ENCODE measurements at regions not wholly inside any gene's neighbourhood (a gene's known extent, or its start where the extent isn't known, plus 50 kb on each side); places are given as distances from the start of the nearest gene placed in this dataset.

- DNase-seq (ENCODE audit: low read depth, low spot score) = no peak
These were observed 1154.0 kb downstream of the IGSF11 start for GRCh38 chr3:117880638-117881037.

DNA sequence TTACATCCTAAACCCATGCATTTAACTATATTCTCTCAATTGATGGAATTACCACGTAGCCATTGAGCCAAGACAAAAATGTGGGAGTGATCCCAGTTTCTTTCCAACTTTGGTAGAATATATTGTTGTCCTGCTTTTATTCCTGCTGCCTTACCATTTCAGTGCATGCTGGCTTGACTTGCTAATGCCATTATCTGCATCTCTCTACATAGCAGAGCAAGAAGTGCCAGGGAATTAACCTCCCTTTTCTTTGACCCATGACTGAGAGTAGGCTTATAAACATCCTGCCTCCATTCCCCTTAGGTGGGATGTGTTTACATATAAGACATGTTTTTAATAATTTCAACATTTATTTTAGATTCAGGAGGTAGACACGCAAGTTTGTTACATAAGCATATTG, 1153.4 kb downstream of the IGSF11 start:
- no peak for DNase-seq (ENCODE audit: low read depth, low spot score)

DNA sequence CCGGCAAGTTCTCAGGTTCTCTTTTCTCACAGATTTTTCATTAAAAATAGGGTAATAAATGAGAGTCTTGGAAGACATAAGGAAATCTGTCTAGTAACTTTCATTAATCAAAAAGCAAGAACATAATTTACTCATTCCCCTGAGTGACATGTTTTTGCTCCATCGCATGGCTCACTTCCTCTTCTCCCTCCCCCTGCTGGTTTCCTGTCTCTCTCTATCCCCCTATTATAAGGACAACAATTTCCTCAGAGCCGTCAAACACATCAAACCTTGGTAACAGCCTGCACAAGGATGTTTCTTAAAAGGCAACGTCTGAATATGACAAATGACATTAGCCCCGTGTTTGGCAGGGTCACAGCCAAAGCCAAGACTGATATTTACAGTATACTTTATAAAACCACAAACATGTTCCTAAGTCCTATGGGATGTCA, 1149.6 kb downstream of the IGSF11 start:
- no peak for DNase-seq (ENCODE audit: low read depth, low spot score)

GRCh38 chr3:117886147-117886546, 1148.5 kb downstream of the IGSF11 start:
- DNase-seq (ENCODE audit: low read depth, low spot score) = no peak

- no peak for DNase-seq (ENCODE audit: low read depth, low spot score)
These were observed 1147.6 kb downstream of the IGSF11 start for GRCh38 chr3:117887031-117887430.

GRCh38 chr3:117887901-117888300, 1146.7 kb downstream of the IGSF11 start:
- DNase-seq (ENCODE audit: low read depth, low spot score) = no peak

DNA sequence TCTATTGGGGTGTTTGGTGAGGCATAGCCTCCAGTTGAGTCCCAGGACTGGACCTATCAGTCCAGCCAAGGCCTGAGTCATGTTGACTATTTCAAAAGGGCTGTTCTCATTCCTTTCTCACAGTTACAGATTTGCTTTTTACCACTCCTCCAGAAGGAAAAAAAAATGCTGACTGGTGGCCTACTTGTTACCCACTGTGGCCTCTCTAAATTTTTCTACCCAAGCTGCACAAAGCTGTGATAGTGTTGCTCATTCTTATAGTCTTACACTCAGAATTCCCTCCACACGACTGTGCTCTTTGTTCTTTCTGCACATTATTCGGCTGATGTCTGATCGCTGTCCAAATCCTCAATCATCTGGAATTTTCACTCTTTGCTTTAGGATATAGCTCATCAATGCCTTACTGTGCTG, 1142.2 kb downstream of the IGSF11 start:
- DNase-seq (ENCODE audit: low read depth, low spot score) = no peak

- no peak for DNase-seq (ENCODE audit: low read depth, low spot score)
These were observed 1141.6 kb downstream of the IGSF11 start for GRCh38 chr3:117893001-117893400.

GRCh38 chr3:117893638-117894037, 1141.0 kb downstream of the IGSF11 start:
- no peak for DNase-seq (ENCODE audit: low read depth, low spot score)

- no peak for DNase-seq (ENCODE audit: low read depth, low spot score)
These were observed 1135.7 kb downstream of the IGSF11 start for GRCh38 chr3:117898722-117899522.

- DNase-seq (ENCODE audit: low read depth, low spot score) = no peak
These were observed 1131.4 kb downstream of the IGSF11 start for GRCh38 chr3:117903226-117903625.

DNA sequence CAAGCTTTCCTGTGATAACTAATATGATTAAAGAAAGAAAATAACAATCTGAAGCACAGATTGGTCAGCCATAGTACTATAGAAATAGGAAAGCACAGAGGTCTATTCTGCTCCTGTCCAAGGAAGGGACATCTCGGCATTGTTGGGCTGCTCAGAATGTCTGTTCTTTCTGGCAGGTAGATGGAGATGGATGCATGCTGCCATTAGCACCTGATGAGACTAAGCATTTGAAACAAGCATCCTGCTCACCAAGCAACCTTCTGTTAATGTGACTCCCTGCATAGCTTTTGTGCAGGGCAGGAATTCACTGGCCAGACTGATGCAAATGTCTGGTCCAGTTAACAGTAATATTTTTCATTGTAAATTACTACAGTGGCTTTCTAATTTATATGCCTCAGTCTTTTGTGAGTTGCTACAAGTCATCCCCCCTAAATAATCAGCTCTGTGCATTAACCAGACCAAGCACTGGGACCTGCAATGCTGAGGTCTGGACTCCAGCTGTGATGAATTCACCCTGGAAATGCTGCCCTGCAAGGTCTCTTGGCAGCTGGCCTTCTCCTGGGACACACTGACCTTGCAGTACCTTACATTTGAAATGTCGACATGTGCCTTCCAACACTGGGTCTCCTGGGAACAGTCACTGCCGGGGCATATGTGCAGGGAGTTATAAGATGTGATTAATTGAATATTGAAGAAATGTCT, 1123.7 kb downstream of the IGSF11 start:
- no peak for DNase-seq (ENCODE audit: low read depth, low spot score)

DNA sequence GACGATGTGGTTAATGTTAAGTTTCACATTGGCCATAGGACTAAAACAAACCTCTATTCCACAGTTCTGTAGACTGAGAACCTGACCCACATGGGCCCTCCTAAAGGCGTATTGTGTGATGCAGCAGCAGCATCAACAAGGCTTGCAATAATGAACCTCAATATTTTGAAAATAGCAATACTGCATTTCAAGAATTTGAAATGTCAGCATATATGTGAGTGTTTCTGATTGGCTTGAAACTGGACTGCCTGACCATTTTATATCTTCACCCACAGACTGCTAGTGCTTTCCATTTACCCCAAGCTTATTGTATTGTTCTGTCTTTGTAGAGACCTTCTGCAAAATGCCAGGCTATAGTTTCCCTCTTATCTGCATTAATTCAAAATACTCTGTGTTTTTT, 1122.3 kb downstream of the IGSF11 start:
- no peak for DNase-seq (ENCODE audit: low read depth, low spot score)

GRCh38 chr3:117914540-117915100, 1120.0 kb downstream of the IGSF11 start:
- DNase-seq (ENCODE audit: low read depth, low spot score) = no peak

DNA sequence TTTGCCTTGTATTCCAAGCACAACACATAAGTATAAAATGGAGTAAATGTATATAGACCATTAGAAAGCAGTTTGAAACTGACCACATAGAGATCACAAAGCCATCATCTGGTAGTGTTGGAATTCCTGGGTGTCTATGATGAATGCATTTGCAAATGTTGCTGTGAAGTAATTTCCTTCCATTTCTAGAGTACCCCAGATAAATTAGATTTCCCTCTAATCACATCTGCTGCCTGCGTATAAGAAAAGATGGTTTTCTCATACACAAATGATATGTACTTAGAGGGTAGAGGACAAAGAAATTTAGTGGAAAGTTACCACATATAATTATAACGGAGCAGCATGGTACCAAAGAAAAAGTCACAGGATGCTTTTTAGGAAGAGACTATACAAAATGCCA, 1117.8 kb downstream of the IGSF11 start:
- DNase-seq (ENCODE audit: low read depth, low spot score) = no peak

DNA sequence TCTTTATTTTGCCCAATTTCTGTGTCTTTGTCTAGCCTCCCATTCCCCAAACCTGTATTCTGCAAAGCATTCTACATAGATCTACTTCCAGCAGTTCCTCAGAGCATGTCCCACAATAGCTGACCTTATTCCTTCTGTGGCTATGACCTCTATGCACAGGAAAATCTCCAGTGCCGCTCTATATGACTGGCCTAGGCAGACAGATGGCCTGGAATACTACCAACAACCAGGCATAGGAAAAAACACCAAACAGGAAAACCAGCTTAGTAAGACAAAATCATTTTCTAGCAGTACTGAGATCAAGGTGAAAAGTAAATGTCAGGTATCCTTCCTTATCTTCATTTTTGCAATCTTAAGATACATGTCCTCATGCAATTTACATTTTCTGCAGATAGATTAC, 1115.0 kb downstream of the IGSF11 start:
- no peak for DNase-seq (ENCODE audit: low read depth, low spot score)

GRCh38 chr3:117920253-117920898, 1114.3 kb downstream of the IGSF11 start:
- no peak for DNase-seq (ENCODE audit: low read depth, low spot score)

- no peak for DNase-seq (ENCODE audit: low read depth, low spot score)
These were observed 1113.2 kb downstream of the IGSF11 start for GRCh38 chr3:117921411-117921810.

- no peak for DNase-seq (ENCODE audit: low read depth, low spot score)
These were observed 1112.6 kb downstream of the IGSF11 start for GRCh38 chr3:117922039-117922438.

GRCh38 chr3:117926819-117927218, 1107.8 kb downstream of the IGSF11 start:
- no peak for DNase-seq (ENCODE audit: low read depth, low spot score)

DNA sequence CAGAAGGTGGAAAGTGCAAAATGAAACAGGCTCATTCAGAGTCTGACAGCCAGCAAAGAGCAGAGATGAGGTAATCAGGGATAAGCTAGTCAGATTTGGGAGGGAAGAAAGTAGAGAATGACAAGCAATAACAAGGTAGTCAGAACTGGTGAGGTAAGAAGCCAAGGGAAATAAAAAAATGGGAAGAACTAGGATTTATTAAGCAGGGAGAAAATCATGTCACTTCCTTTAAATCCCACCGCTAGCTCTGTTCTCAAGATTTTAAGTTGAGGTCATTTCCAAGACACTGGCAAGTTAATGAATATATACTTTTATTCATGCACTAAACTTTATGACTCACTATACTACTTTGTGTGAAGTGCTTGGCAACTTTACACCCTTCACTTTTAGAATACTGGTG, 1106.8 kb downstream of the IGSF11 start:
- no peak for DNase-seq (ENCODE audit: low read depth, low spot score)

DNA sequence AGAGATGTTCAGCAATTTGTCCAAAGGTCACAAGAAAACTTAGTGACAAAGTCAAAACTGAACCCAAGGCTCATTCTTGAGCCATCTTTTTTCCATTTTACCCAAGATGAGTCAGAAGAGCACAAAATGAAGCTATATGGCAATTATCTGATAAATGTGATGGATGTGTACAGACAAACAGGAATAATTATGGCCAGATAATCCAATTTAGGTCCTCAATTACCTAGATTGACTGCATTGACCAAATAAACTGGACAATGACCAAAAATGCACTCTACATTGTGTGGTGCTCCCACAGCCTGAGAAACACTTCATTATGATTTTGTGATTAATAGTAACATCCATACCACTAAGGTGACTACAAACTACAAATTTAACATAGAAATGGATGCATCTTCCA, 1105.8 kb downstream of the IGSF11 start:
- DNase-seq (ENCODE audit: low read depth, low spot score) = no peak

Measured in brain pericyte (primary cell).